CD14-positive monocyte (primary cell): ENCODE measurements at regions not wholly inside any gene's neighbourhood (a gene's known extent, or its start where the extent isn't known, plus 50 kb on each side); places are given as distances from the start of the nearest gene placed in this dataset.
"Not testable (repeated sequence)": the region's sequence is repeated elsewhere in the genome, so short reads cannot be mapped to it uniquely, and the experiment has no call there.

Experiments
- DNase-seq, 3 donors: peaks; one replicate each; pipeline ENCODE4 v3.0.0-alpha.2; 2011 to 2022
- H2AFZ ChIP-seq: 2 replicates; pipeline ENCODE4 v1.6.0; 2012; ENCODE audit warnings: mild to moderate bottlenecking, low read depth, low read length, inconsistent platforms; ENCODE audit not compliant: insufficient read depth, poor library complexity, severe bottlenecking
- H3K27ac ChIP-seq, 2 donors: 1 replicate in 1 of 2; 2 replicates in 1 of 2; pipeline ENCODE4 v1.5.1; 2012 to 2013; ENCODE audit warnings: low read length in 2 of 2, control low read depth in 1 of 2, inconsistent platforms in 1 of 2, low read depth in 1 of 2, mild to moderate bottlenecking in 1 of 2
- H3K27me3 ChIP-seq, 2 donors: one replicate each; pipeline versions ENCODE4 v1.6.0 to v1.6.1; 2011 to 2013; ENCODE audit warnings: low read length in 2 of 2; ENCODE audit not compliant: control insufficient read depth in 2 of 2, insufficient read depth in 2 of 2
- H3K36me3 ChIP-seq, 2 donors: replicated peaks in 1 of 2; 1 replicate in 1 of 2; 2 replicates in 1 of 2; pipeline versions ENCODE4 v1.5.1 to v1.6.1; 2012 to 2013; ENCODE audit warnings: low read length in 2 of 2, control low read depth in 1 of 2, inconsistent platforms in 1 of 2, mild to moderate bottlenecking in 1 of 2; ENCODE audit not compliant: insufficient read depth in 2 of 2, control insufficient read depth in 1 of 2
- H3K4me1 ChIP-seq, 2 donors: 1 replicate in 1 of 2; 2 replicates in 1 of 2; pipeline versions ENCODE4 v1.5.1 to v1.6.1; 2012 to 2013; ENCODE audit warnings: low read length in 2 of 2, control low read depth in 1 of 2, inconsistent platforms in 1 of 2, mild to moderate bottlenecking in 1 of 2, moderate library complexity in 1 of 2; ENCODE audit not compliant: insufficient read depth in 2 of 2, control insufficient read depth in 1 of 2
- H3K4me2 ChIP-seq: replicated peaks from 2 replicates; pipeline ENCODE3; 2012; ENCODE audit warnings: low read length, moderate library complexity, mild to moderate bottlenecking; ENCODE audit not compliant: poor library complexity, severe bottlenecking; ENCODE audit errors: extremely low read depth
- H3K4me3 ChIP-seq, 3 experiments: fragments of 200-600 bp in 1 of 3; sonication (generic) in 1 of 3; replicated peaks in 1 of 3; 1 replicate in 2 of 3; 2 replicates in 1 of 3; pipeline ENCODE4 v1.5.1; 2011 to 2013; ENCODE audit warnings: low read length in 3 of 3, mild to moderate bottlenecking in 3 of 3, control low read depth in 2 of 3, low read depth in 2 of 3, inconsistent platforms in 1 of 3, moderate library complexity in 1 of 3
- H3K79me2 ChIP-seq: 2 replicates; pipeline ENCODE4 v1.6.0; 2012; ENCODE audit warnings: mild to moderate bottlenecking, control low read depth, inconsistent platforms, low read length, moderate library complexity; ENCODE audit not compliant: insufficient read depth
- H3K9ac ChIP-seq: 2 replicates; pipeline ENCODE4 v1.6.0; 2017; ENCODE audit warnings: low read length, mild to moderate bottlenecking; ENCODE audit not compliant: insufficient read depth, poor library complexity, severe bottlenecking
- H3K9me3 ChIP-seq, 2 donors: replicated peaks in 1 of 2; 1 replicate in 1 of 2; 2 replicates in 1 of 2; pipeline versions ENCODE4 v1.5.1 to v1.6.1; 2012 to 2013; ENCODE audit warnings: low read length in 2 of 2, control low read depth in 1 of 2; ENCODE audit not compliant: control insufficient read depth in 1 of 2, insufficient read depth in 1 of 2
- H4K20me1 ChIP-seq: 2 replicates; pipeline ENCODE4 v1.6.0; 2012; ENCODE audit warnings: mild to moderate bottlenecking, low read length, control low read depth, moderate library complexity; ENCODE audit not compliant: insufficient read depth
- H3K27ac Mint-ChIP-seq, 7 donors: one replicate each; pipeline ENCODE4 v1.8.0; 2020; ENCODE audit warnings: mild to moderate bottlenecking in 7 of 7, mixed read lengths in 7 of 7, moderate library complexity in 6 of 7, inconsistent platforms in 2 of 7
- H3K27me3 Mint-ChIP-seq, 3 donors: one replicate each; pipeline ENCODE4 v1.8.0; 2021 to 2022; ENCODE audit warnings: low read depth in 3 of 3, mild to moderate bottlenecking in 3 of 3, mixed read lengths in 3 of 3, moderate library complexity in 3 of 3, inconsistent platforms in 1 of 3
- H3K36me3 Mint-ChIP-seq, 2 donors: one replicate each; pipeline ENCODE4 v1.8.0; 2020; ENCODE audit warnings: mixed read lengths in 2 of 2, inconsistent platforms in 1 of 2, mild to moderate bottlenecking in 1 of 2
- H3K4me1 Mint-ChIP-seq: one replicate; pipeline ENCODE4 v1.8.0; 2020; ENCODE audit warnings: mild to moderate bottlenecking, mixed read lengths
- H3K4me3 Mint-ChIP-seq, 2 donors: one replicate each; pipeline ENCODE4 v1.8.0; 2020; ENCODE audit warnings: mild to moderate bottlenecking in 2 of 2, mixed read lengths in 2 of 2, moderate library complexity in 1 of 2
- H3K9me3 Mint-ChIP-seq, 7 donors: one replicate each; pipeline ENCODE4 v1.8.0; 2020 to 2022; ENCODE audit warnings: mixed read lengths in 7 of 7, mild to moderate bottlenecking in 6 of 7, moderate library complexity in 6 of 7, inconsistent platforms in 2 of 7
- CTCF ChIP-seq: fragments of 200-600 bp; IDR thresholded peaks from one replicate; pipeline ENCODE4 v1.8.0; 2022; ENCODE audit warnings: antibody characterized with exemption, mild to moderate bottlenecking
- WGBS: methylation state at CpG from one replicate; pipeline ENCODE4 v1.1.5; 2013; ENCODE audit warnings: missing lambda C conversion rate; ENCODE audit not compliant: insufficient coverage; 5-methylcytosine and 5-hydroxymethylcytosine counted together
- intact Hi-C, 2 donors: fragments of 100-400 bp; cut with micrococcal nuclease; formaldehyde crosslinking; loops; one replicate each; pipeline versions ENCODE4 v1.15.0 to v1.15.1; 2023

DNA sequence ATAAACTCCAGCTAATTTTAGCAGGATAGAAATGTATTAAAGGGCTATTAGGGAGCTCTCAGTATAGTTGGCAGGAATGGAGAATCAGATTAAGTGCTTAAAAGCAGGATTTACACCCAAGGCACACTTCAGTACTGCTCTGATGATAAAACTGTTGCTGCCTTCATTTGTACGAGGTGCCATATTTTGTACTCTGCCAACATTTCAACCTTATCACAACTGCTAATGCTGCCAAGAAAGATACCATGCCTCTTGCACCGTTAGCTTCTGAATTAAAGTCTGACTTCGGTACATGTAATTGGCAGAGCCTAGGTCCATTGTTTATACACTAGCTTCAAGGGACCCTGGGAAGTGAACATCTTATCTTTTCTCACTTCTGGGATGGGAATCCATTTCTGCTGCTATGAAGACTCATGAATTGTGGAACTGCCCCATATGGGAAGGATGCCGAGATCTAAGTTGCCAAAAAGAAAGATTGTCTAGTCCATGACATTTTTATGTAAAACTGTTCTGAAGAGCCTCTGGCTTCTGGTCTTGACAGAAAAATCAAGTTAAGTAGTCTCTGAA is 624.0 kb upstream of the IGFBP7 start:
- Histone ChIP-seq H2AFZ (no peak overlapping the region), H3K4me2 (no peak overlapping the region), H3K4me1 (no peaks in the 10 kb centered on the region), H3K36me3 (no peaks in the 10 kb centered on the region), H3K9ac (no peak overlapping the region), H3K27me3 (no peaks in the 10 kb centered on the region), H3K4me3 (no peak overlapping the region), H4K20me1 (no peaks in the 10 kb centered on the region), H3K27ac (no peak overlapping the region), H3K9me3 (peaks cover 0 to 9% of the 10 kb centered on the region in 2 donors), H3K79me2 (no peaks in the 10 kb centered on the region)
- H3K9me3 Mint-ChIP-seq: peaks cover 0 to 5% (median 3%) of the 10 kb centered on the region in 7 donors
- intact Hi-C loops: no loop called here
- 86% methylated on average over 1 of the region's 4 CpGs for WGBS
- H3K27me3 Mint-ChIP-seq: no peaks in the 10 kb centered on the region
- H3K36me3 Mint-ChIP-seq: no peaks in the 10 kb centered on the region
- DNase-seq: no peak
- H3K4me1 Mint-ChIP-seq: no peaks in the 10 kb centered on the region
- no peak overlapping the region for H3K27ac Mint-ChIP-seq
- TF ChIP-seq CTCF: no peak
- H3K4me3 Mint-ChIP-seq: no peak overlapping the region

GRCh38 chr4:57729775-57730570 is 619.8 kb upstream of the IGFBP7 start:
- H3K9me3 Mint-ChIP-seq, H3K9me3 ChIP-seq, H3K4me3 ChIP-seq, H3K27me3 Mint-ChIP-seq, H3K36me3 Mint-ChIP-seq, DNase-seq, H3K36me3 ChIP-seq, intact Hi-C loops, H3K4me1 Mint-ChIP-seq, H3K27ac ChIP-seq, H3K4me2 ChIP-seq, H3K4me3 Mint-ChIP-seq, H3K79me2 ChIP-seq, H2AFZ ChIP-seq, H3K9ac ChIP-seq, H4K20me1 ChIP-seq, H3K27ac Mint-ChIP-seq, H3K4me1 ChIP-seq, H3K27me3 ChIP-seq: not testable (repeated sequence)
- 82% methylated on average over 22 of the region's 33 CpGs for WGBS
